SIG-M5 treated with dmso at 0.1 percent for 504 hours (cell line): ENCODE measurements at regions not wholly inside any gene's neighbourhood (a gene's known extent, or its start where the extent isn't known, plus 50 kb on each side); places are given as distances from the start of the nearest gene placed in this dataset.
"Not testable (repeated sequence)": the region's sequence is repeated elsewhere in the genome, so short reads cannot be mapped to it uniquely, and the experiment has no call there.

Experiments used
- DNase-seq: peaks from one replicate; lab custom pipeline; 2025; ENCODE audit not compliant: unreplicated experiment; lab: John Stamatoyannopoulos, UW

DNA sequence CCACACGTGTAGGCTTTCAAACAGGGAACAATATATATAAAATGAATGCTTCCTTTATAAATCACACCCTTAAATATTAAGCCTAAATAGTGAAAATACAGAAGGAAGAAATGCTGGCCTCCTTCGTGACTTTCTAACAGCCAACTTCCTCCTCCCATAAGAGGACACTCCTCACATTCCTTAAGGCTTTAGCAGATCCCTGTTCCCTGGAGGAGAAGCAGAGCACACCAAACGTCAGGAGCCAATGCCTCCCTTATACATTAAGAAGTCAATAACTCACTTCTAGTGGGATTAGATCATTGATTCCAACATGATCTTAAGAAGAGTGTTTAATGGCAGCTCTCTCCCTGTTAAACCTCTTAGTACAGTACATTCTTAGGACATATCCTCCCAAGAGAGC is 108.4 kb upstream of the FAM241A start:
- DNase-seq, result no peak

DNA sequence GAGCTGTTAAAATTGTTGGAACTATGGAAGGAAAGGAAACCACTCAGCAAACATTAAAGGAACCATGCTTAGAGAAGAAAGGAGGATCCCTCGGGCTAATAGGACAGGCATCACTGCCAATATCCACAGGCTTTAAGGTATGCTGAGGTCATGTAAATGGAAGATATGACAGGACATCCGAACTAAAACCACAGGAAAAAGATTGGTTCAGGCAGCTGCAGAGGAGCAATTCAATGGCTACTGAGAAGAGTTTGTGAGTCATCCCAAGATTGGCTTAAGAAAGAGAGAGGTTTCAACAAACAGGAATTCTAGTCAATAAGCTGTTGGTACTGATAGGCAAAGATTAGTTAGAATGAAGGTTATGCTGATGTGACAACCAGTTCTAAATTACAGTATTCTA is 106.4 kb upstream of the FAM241A start:
- DNase-seq, result no peak

DNA sequence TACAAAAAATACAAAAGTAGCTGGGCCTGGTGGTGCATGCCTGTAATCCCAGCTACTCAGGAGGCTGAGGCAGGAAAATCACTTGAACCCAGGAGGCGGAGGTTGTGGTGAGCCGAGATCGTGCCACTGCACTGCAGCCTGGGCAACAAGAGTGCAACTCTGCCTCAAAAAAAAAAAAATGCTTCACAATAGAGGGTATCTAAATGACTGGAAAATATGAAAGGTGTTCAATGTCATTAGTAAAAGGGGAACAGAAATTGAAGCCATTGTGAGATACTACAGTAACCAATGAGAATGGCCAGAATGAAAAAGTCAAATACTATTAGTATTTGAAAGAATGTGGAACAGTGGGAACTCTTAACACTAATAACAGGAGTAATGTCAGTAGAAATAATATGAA is 96.1 kb upstream of the FAM241A start:
- not testable (repeated sequence) for DNase-seq

DNA sequence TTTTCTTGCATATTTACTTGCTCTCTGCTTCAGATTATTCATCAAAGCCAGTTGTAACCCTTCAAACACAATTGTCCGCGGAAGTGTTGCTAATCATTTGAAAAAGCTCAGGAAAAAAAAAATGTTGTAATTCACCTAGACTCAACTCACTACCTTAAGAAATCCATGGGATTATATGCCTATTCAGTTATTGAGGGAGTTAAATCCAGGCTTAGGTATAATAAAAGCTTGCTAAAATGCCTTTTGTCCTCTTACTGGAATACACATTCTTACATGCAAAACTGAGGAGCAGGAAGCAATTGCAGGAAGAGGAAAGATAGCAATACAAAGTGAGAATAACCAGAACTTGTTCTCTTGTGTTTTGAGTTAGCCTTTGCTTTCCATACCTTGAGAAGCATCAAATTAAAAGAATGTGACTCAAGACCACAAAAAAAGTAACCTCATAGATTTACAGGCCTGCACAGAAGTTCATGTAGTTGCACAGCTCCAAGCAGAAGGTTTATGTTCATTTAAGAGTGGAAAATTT is 91.4 kb upstream of the FAM241A start:
- no peak for DNase-seq

DNA sequence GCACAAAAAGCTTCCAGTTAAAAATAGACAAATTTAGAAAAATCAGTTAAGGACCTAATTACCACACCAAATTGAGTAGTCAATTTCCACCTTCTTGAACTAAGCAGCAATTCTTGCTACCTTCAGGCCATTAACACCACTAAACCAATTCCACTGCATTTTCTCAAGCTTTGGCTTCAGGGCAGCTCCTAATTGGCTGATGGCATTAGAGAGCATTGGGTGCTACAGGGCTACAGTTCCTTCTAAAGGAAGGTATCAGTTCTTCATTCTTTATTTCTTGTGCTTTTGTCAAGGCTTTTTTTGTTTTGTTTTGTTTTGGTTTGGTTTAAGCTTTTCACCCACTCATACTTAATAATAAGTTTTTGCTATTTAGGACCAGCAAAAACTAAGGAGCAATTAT is 90.2 kb upstream of the FAM241A start:
- DNase-seq, result no peak

DNA sequence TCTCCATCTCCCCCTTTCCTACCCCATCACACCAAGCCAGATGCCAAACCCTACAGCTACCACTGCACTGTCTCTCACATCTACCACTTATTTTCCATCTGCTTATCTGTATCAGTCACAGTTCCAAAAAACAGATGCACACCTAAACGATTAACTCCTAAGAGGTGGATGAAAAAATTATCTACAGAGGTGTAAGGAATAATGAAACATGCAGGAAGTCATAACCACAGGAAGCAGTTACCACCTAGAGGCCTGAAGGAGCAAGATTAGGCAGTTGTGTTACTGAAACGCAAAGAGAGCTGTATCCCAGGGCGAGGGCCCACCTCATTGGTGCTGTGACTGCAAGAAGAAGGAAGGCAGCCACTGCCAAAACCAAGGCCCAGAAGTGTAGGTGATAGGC is 87.8 kb upstream of the FAM241A start:
- DNase-seq, result no peak

DNA sequence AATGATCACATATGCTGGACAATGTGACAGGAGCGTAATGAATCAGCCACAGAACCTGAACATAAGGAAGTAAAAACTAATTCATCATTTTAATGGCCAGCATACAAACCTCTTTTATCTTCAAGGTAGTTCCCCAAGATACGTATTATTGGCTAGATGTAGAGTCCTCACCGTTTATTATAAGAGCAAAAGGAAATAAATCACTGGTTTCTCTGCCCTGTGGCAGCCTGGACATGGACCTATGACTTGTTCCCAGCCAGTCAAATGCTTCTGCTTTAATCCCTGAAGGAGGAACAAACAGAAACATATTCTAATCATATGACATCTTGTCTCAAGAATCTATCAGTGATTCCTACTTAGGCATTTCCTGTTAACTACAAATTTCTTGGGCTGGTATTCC is 86.8 kb upstream of the FAM241A start:
- no peak for DNase-seq

DNA sequence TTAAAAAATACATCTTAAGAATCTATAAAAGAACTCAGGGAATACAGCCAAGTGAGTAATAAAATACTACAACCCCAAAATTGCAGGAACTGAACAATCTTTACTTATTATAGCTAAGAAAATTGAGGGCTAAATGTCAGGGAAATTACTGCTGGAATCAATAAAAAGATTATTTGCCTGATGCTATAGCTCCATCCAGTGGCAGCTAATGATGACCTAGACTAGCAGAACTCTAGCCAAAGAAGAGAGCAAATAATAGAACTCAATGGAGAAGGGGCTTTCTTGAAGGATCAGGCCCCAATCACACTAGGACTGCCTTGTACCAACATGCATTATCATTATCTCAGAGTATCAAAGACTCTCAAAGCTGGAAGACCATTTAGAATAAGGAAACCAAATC is 85.0 kb upstream of the FAM241A start:
- DNase-seq, result peak; percentile 32

DNA sequence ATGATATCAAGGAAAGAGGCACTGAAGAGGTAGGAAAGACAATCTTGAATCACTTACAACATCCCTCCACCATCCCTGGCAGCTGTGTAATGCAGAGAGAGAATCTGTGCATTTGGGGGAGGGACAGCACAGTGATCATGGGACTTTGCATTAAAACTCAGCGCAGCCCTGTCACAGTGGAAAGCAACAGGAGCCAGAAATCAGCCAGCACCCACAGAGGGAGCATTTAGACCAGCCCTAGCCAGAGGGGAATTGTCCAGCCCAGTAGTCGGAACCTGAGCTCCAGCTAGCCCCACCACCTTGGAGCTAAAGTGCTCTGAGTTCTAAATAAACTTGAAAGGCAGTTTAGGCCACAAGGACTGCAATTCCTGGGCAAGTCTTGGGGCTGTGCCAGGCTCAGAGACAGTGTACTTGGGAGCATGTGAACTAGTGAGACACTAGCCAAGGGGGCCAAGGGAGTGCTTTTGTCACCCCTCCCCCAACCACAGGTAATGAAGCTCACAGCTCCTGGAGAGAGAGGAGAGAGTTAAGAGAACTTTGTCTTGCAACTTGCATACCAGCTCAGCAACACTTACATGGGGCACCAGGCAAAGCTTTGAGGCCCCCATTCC is 83.9 kb upstream of the FAM241A start:
- DNase-seq, result no peak

DNA sequence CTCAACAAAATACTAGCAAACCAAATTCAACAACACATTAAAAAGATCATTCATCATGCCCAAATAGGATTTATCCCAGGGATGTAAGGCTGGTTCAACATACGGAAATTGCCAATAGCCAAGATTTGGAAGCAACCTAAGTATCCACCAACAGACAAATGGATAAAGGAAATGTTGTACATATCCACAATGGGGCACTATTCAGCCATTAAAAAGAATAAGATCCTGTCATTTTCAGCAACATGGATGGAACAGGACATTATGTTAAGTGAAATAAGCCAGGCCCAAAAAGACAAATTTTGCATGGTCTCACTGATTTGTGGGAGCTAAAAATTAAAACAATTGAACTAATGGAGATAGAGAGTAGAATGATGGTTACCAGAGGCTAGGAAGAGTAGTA is 82.0 kb upstream of the FAM241A start:
- DNase-seq, result no peak

DNA sequence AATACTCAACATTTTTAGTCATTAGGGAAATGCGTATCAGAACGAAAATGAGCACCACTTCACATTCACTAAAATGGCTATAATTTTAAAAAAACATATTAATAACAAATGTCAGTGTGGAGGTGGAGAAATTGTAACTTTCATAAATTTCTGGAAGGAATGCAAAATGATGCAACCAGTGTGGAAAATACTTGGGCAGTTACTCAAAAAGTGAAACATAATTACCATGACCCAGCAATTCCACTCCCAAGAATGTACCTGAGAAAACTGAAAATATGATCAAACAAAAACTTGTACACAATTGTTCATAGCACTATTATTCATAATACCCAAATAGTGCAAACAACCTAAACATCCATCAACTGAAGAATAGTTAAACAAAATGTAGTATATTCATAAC is 76.1 kb upstream of the FAM241A start:
- no peak for DNase-seq

DNA sequence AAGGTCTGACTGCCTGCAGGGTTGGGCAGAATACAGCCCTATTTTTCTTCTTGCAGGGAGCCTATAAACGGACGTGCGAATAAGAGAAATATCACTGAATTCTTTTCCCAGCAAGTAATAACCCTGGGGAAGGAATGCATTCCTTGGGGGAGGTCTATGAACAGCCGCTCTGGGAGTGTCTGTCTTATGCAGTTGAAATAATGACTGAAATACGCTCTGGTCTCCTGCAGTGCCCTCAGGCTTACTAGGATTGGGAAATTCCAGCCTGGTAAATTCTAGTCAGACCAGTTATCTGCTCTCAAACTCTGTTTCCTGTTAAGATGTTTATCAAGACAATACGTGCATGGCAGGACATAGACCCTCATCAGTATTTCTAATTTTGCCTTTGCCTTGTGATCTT is 72.1 kb upstream of the FAM241A start:
- DNase-seq, result no peak

DNA sequence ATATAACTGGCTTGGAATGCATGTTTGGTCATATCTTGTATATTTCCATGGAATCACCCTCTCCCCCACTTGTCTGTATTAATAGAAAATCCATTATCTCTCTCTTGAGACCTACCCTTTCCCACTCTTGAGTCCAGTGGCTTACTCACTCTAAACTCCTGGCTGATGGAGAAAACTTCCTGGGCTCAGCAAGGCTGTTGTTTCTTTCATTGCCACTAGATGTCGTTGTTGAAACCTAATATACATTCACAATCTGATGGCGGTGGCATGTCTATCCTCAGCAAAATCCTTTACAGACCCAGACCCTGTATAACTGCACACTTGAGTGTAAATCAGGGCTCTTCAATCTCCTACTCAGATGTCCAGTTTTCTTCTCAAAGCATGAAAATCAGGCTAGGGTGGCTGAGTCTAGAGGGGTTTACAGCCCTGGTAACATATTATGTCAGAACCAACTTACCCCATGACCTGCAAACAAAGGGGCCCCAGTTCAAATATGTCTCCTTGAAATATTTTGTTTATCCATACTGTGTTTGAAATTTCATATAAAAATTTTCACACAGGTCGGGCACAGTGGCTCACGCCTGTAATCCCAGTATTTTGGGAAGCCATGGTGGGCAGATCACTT is 70.0 kb upstream of the FAM241A start:
- peak; percentile 71 for DNase-seq

DNA sequence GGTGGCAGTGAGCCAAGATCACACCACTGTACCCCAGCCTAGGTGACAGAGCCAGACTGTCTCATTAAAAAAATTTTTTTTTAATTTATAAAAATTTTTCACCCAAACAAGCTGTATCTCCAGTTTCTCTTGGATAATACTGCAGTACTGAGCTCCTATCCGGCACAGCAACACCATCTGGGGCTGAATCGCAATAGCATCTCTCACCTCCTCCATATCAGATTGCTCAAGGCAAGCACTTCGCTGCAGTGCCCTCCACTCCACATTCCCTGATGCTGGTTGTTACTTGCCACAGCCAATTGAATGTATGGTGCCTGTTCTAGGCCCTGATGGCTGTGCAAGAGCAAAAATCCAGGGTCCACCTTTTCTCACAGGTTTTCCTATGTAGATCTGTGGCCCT is 69.3 kb upstream of the FAM241A start:
- no peak for DNase-seq

DNA sequence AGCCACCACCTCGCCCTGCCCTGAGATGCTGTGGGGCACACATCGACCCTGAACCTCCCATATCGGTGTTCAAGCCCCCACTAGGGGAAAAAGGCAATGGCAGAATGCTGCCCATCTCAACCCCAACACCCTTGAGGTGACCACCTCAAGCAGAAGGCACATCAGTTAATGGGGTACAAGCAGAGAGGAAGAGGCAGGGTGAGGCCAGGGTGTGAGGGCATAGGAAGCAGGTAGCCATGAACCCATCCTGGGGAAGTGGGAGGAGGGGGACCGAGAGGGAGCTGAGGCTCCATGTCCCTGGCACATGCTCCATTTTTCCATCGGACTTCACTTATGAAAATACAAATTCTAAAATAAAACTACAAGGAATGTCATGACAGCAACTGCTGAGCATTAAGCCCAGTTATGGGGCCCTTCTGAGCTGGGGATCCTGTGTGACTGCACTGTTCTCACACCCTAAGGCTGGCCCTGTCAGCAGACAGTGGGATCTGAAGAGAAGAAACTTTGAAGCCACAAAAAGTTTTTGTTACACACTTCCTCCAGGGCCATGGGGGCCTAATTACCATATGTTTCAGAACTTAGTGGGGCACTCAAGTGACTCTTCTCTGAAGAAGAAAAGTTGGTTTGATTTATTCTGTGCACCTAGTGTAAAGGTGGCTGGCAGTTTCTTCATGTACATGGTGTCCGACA is 68.2 kb upstream of the FAM241A start:
- no peak for DNase-seq

DNA sequence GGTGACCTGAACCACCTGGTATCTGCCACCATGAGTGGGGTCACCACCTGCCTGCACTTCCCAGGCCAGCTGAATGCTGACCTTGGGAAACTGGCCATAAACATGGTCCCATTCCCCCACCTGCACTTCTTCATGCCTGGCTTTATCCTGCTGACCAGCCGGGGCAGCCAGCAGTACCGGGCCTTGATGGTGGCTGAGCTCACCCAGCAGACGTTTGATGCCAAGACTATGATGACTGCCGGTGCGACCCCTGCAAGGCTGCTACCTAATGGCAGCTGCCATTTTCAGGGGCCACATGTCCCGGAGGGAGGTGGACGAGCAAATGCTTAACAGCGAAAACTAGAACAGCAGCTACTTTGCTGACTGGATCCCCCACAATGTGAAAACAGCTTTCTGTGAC is 67.5 kb upstream of the FAM241A start:
- no peak for DNase-seq

DNA sequence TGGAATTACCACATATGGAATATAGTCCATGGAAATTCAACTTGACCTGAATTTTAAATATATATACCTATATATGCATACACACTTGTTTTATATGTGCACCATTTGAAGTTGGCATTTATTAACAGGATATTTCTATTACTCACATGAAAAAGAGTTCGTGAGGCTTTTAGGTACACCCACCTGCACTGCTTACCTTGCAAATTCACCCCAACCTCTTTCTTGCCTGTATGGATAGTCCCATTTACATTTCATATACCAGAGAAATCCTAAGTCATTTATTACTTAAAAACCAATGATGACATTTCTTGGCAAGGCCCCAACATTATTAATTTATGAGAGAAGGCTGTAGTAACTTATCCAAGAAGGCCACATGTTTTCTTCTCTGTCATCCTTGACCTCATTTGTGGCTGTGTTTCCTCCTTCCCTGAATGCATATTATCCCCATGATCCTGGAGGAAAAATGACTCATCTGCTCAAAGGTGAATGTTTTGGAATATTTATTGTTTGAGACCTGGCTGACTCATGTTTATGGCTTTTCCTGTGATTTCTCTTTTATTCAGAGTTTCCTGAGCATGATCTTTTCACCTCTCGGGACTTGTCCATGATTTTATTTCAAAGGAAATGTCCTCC is 62.2 kb upstream of the FAM241A start:
- peak; percentile 16 for DNase-seq

DNA sequence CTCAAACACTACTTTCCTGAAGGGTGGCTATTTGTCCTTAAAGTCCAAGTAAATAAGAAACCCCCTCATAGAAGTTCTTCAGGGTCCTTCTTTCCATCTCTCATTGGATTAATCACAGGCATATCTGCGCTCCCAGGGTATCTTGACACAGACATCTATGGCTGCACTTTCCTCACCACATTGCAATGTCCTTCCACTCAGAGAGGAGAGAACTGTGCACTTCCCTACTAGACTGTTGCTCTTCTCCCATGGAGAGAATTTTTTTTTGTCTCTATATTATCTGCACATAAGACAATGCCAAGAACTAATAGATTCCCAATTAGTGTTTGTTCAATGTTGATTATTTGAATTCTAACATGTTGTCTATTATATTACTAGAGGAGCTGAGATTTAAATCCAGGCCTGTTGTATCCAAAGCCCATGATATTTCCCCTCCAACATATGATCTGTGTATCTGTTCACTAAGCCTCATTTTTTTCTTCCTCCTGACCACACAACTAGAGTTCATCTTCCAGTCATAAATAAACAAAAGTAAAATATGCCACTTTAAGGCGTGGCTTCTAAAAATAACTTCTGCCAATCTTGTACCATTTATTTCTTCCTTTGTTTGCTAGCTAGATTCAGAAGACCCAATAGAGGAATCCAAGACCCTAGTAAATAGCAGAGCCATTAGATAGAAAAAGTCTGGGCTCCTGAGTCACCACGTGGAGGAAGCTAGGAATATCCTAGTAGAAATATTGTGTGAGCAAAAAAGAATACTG is 61.5 kb upstream of the FAM241A start:
- no peak for DNase-seq

DNA sequence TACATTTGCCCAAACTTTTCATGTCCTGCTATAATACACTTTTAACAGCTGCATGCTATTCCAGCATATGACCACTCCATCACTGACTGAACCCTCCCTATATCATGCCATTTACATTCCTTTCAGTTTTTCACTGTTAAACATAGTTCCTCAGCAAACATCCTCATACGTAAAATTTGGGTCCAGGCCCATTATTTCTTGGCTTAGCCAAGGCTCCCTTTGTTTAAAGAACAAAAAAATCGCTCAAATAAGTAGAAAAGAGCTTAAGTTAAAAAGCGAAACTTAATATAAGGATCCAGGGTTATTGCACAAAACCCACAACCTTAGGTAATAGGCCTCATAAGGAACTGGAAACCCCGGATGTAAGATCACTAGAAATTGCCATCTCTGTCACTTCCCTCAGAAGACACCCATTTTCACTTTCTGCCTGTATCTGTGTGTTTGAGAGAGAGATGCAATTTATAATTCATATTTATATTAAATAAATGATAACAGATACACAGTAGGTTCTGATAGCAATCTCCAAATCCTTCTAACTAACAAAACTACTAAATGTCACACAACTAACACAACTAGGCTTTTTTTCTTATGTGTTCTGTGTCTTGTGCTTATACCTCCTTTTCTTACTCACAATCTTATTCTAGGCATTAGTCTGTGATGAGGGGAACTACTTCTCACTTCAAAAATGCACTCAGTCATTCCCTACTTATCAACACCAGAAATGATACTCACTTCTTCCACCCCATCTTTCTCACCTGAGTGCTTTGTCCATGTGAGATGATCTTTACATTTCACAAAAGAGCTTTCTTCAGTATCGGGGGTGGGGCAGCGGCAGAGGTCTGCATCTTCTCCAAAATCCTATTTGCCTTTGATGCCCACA is 59.9 kb upstream of the FAM241A start:
- DNase-seq, result peak; percentile 91

DNA sequence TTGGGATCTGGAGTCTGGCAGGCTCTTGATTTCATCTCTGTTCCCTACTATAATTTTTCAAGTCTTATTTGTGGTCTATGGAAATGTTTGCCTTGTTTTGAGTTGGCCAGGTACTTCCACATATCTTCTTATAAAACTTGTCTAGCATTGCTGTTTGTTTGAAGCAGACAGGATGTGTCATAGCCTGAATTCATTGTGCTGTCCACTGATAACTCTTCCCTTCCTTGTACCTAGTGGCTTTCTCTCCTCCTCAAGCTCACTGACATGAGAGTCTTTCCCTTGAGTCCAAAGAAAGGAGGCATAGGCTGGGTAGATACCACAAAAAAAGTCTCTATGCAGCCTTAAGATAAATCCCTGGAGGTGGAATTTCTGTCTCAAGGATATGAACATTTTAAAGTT is 59.2 kb upstream of the FAM241A start:
- no peak for DNase-seq
